ENCODE measurements at regions not wholly inside any gene's neighbourhood (a gene's known extent, or its start where the extent isn't known, plus 50 kb on each side); places are given as distances from the start of the nearest gene placed in this dataset.

GRCh38 chr3:168212664-168213285 is 117.1 kb upstream of the GOLIM4 start:
- DNase-seq, result peak; percentile 67 to 85

GRCh38 chr3:168205451-168205850 is 109.7 kb upstream of the GOLIM4 start:
- DNase-seq, result no peak

GRCh38 chr3:168197162-168197561 is 101.4 kb upstream of the GOLIM4 start:
- no peak for DNase-seq

GRCh38 chr3:168191856-168192255 is 96.1 kb upstream of the GOLIM4 start:
- no peak for DNase-seq

GRCh38 chr3:168187233-168187632 is 91.5 kb upstream of the GOLIM4 start:
- no peak for DNase-seq

- DNase-seq, result no peak
Observed at GRCh38 chr3:168186293-168186983, 90.7 kb upstream of the GOLIM4 start.

- DNase-seq, result no peak
Observed at GRCh38 chr3:168183774-168184173, 88.0 kb upstream of the GOLIM4 start.

GRCh38 chr3:168168743-168169142 is 73.0 kb upstream of the GOLIM4 start:
- no peak for DNase-seq

- peak; percentile 4 to 25 for DNase-seq
Observed at GRCh38 chr3:168165390-168166269, 69.9 kb upstream of the GOLIM4 start.

- DNase-seq, result no peak
Observed at GRCh38 chr3:168162172-168162571, 66.4 kb upstream of the GOLIM4 start.

GRCh38 chr3:168161696-168162095 is 66.0 kb upstream of the GOLIM4 start:
- no peak for DNase-seq

- no peak for DNase-seq
Observed at GRCh38 chr3:168157903-168158302, 62.2 kb upstream of the GOLIM4 start.

GRCh38 chr3:168157099-168157700 is 61.5 kb upstream of the GOLIM4 start:
- no peak for DNase-seq

- no peak for DNase-seq
Observed at GRCh38 chr3:168156479-168156878, 60.8 kb upstream of the GOLIM4 start.

GRCh38 chr3:168155303-168155702 is 59.6 kb upstream of the GOLIM4 start:
- DNase-seq, result no peak

GRCh38 chr3:168154089-168154488 is 58.4 kb upstream of the GOLIM4 start:
- DNase-seq, result no peak

- DNase-seq, result no peak
Observed at GRCh38 chr3:168152149-168152548, 56.4 kb upstream of the GOLIM4 start.
